Karpas-422 (cell line): ENCODE measurements at regions not wholly inside any gene's neighbourhood (a gene's known extent, or its start where the extent isn't known, plus 50 kb on each side); places are given as distances from the start of the nearest gene placed in this dataset.

Source experiments
- DNase-seq: peaks from one replicate; pipeline ENCODE4 v3.0.0-alpha.2; 2015
- H2AFZ ChIP-seq: fragments of 200-600 bp; sonication (generic); 2 replicates; pipeline ENCODE4 v1.6.1; 2014; ENCODE audit warnings: antibody characterized with exemption, low read length, mixed read lengths
- H3K27ac ChIP-seq: fragments of 200-600 bp; sonication (generic); 2 replicates; pipeline ENCODE4 v1.5.1; 2014; ENCODE audit warnings: mild to moderate bottlenecking, low read length, moderate library complexity
- H3K27me3 ChIP-seq: fragments of 200-600 bp; sonication (generic); 2 replicates; pipeline ENCODE4 v1.6.1; 2014; ENCODE audit warnings: low read length, mixed read lengths
- H3K36me3 ChIP-seq: fragments of 200-600 bp; sonication (generic); 2 replicates; pipeline ENCODE4 v1.6.1; 2014; ENCODE audit warnings: low read length, mixed read lengths; ENCODE audit not compliant: insufficient read depth
- H3K4me1 ChIP-seq: fragments of 200-600 bp; sonication (generic); 2 replicates; pipeline ENCODE4 v1.6.1; 2014; ENCODE audit warnings: mild to moderate bottlenecking, low read length, mixed read lengths
- H3K4me2 ChIP-seq: fragments of 200-600 bp; sonication (generic); 2 replicates; pipeline ENCODE4 v1.6.1; 2014; ENCODE audit warnings: low read length, low read depth, mild to moderate bottlenecking; ENCODE audit not compliant: poor library complexity, severe bottlenecking
- H3K4me3 ChIP-seq: fragments of 200-600 bp; sonication (generic); 2 replicates; pipeline ENCODE4 v1.5.1; 2014; ENCODE audit warnings: mild to moderate bottlenecking, antibody characterized with exemption, low read length, mixed read lengths
- H3K79me2 ChIP-seq: fragments of 200-600 bp; sonication (generic); 2 replicates; pipeline ENCODE4 v1.6.1; 2014; ENCODE audit warnings: mild to moderate bottlenecking, low read length, mixed read lengths
- H3K9ac ChIP-seq: fragments of 200-600 bp; sonication (generic); 2 replicates; pipeline ENCODE4 v1.6.0; 2014; ENCODE audit warnings: low read length
- H3K9me2 ChIP-seq: fragments of 200-600 bp; sonication (generic), shearing (Covaris generic); replicated peaks from 2 replicates; pipeline ENCODE4 v1.6.0; 2014; ENCODE audit warnings: mild to moderate bottlenecking, low read length, moderate library complexity; ENCODE audit not compliant: insufficient read depth
- H3K9me3 ChIP-seq: fragments of 300-700, 200-600 bp; sonication (generic); 2 replicates; pipeline ENCODE4 v1.6.1; 2014; ENCODE audit warnings: low read length, mixed read lengths
- H4K20me1 ChIP-seq: fragments of 200-600 bp; sonication (generic); 2 replicates; pipeline ENCODE4 v1.6.1; 2014; ENCODE audit warnings: mild to moderate bottlenecking, antibody characterized with exemption, low read length, low read depth; ENCODE audit not compliant: insufficient read depth

GRCh38 chr15:70187331-70187730, 89.6 kb upstream of the TLE3 start:
- H3K4me2 ChIP-seq: no peak overlapping the region
- no peak overlapping the region for H3K27ac ChIP-seq
- H3K4me1 ChIP-seq: peaks cover 39% of the 10 kb centered on the region
- no peaks in the 10 kb centered on the region for H3K27me3 ChIP-seq
- H3K79me2 ChIP-seq: no peaks in the 10 kb centered on the region
- H3K9me2 ChIP-seq: no peaks in the 10 kb centered on the region
- 0 out of 2 replicates have a peak, but pooled peaks cover 9% of the 10 kb centered on the region for H4K20me1 ChIP-seq
- H3K9ac ChIP-seq: no peak overlapping the region
- no peak overlapping the region for H3K4me3 ChIP-seq
- H3K9me3 ChIP-seq: no peaks in the 10 kb centered on the region
- no peak for DNase-seq
- no peaks in the 10 kb centered on the region for H3K36me3 ChIP-seq
- H2AFZ ChIP-seq: no peak overlapping the region

DNA sequence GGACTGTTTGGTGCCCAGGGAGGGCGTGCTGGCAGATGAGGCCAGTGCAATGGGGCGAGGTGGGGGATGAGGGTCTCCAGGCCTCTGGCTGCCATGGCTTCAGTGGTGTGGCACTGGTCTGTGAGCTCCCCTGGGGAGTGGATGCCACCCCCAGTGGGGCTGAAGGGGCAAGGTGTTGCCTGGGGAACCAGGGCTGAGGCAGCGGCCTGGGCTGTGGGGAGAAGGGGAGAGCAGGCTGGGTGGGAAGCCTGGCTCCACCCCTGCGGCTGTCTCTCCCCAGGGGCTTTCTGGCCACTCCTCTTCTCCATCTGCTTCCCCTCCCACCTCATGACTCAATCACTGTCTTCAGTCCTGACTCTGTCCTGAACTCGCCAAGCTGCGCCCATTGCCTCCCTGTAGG, 88.4 kb upstream of the TLE3 start:
- no peaks in the 10 kb centered on the region for H3K36me3 ChIP-seq
- no peak overlapping the region for H2AFZ ChIP-seq
- no peak overlapping the region for H3K9ac ChIP-seq
- no peaks in the 10 kb centered on the region for H3K9me3 ChIP-seq
- peak; percentile 64 for DNase-seq
- H3K4me1 ChIP-seq: peaks cover 50% of the 10 kb centered on the region
- H3K4me2 ChIP-seq: no peak overlapping the region
- H3K27ac ChIP-seq: no peak overlapping the region
- no peaks in the 10 kb centered on the region for H3K9me2 ChIP-seq
- H4K20me1 ChIP-seq: 0 out of 2 replicates have a peak, but pooled peaks cover 9% of the 10 kb centered on the region
- H3K4me3 ChIP-seq: no peak overlapping the region
- no peaks in the 10 kb centered on the region for H3K27me3 ChIP-seq
- no peaks in the 10 kb centered on the region for H3K79me2 ChIP-seq

DNA sequence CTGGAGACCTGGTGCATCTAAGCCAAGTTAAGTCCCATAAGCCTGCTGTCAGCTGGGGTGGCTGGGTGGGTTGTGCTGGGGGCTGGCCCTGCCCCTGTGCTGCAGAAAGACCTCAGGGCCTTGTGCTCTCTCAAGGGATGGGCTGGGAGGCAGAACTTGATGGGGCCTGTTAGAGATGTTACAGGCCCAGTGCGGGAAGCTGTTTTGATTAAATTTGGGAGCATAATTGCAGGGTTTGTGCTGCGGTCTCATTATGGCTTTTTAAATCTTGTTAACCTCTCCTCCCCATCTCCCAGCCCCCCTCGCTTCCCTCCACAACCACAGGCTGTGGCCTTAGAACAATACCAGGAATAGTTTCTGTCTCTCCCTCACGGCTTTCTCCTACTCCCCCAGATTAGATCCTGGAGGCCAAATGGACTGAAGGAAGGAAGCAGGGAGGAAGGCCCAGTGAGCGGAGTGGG, 87.6 kb upstream of the TLE3 start:
- Histone ChIP-seq H3K4me1 (peaks cover 56% of the 10 kb centered on the region), H3K27me3 (no peaks in the 10 kb centered on the region), H4K20me1 (0 out of 2 replicates have a peak, but pooled peaks cover 9% of the 10 kb centered on the region), H3K4me3 (no peak overlapping the region), H3K9me3 (no peaks in the 10 kb centered on the region), H3K4me2 (peak overlapping the region; percentile 27), H3K79me2 (no peaks in the 10 kb centered on the region), H3K27ac (no peak overlapping the region), H3K9me2 (no peaks in the 10 kb centered on the region), H2AFZ (no peak overlapping the region), H3K9ac (no peak overlapping the region), H3K36me3 (no peaks in the 10 kb centered on the region)
- DNase-seq: peak; percentile 57

DNA sequence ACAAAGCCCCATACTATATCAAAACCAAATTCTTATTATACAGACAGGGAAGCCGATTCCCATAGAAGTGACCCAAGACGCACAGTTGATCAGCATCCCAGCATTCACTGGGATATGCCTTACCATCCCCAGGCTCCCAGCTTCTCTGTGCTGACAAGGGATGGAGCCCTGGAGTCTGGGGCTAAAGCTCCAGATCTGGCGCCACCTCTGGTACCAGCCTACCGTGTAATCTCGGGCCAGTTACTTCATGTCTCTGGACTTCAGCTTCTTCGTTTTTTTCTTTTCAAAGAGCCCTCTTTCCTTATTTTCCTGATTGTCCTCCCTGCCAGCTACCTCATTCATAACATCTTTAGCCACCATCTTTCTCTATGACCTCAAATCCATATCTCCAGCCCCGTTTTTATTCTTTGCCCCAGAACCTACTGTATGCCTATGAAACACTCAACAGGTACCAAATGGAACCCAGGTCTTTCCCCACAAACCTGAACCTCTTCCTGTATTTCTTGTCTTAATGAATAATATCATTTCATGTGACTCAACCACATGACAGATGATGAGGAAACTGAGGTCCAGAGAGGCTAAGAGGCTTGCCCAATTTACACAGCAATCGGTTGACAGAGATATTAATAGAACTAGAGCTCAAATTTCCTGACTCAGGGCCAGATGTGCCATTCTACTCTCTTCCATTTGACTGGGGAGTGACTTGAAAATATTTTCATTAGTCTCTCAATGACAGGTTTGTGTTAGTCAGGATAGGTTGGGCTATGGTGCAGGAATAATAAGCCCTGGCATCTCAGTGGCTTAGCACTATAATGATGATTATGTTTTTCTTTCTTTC, 85.4 kb upstream of the TLE3 start:
- Histone ChIP-seq H2AFZ (no peak overlapping the region), H3K4me2 (peak overlapping the region; percentile 29), H3K27me3 (no peaks in the 10 kb centered on the region), H3K9ac (no peak overlapping the region), H4K20me1 (0 out of 2 replicates have a peak, but pooled peaks cover 9% of the 10 kb centered on the region), H3K4me1 (peaks cover 56% of the 10 kb centered on the region), H3K27ac (no peak overlapping the region), H3K9me3 (no peaks in the 10 kb centered on the region), H3K4me3 (no peak overlapping the region), H3K36me3 (no peaks in the 10 kb centered on the region), H3K9me2 (no peaks in the 10 kb centered on the region), H3K79me2 (no peaks in the 10 kb centered on the region)
- DNase-seq: peak; percentile 59

DNA sequence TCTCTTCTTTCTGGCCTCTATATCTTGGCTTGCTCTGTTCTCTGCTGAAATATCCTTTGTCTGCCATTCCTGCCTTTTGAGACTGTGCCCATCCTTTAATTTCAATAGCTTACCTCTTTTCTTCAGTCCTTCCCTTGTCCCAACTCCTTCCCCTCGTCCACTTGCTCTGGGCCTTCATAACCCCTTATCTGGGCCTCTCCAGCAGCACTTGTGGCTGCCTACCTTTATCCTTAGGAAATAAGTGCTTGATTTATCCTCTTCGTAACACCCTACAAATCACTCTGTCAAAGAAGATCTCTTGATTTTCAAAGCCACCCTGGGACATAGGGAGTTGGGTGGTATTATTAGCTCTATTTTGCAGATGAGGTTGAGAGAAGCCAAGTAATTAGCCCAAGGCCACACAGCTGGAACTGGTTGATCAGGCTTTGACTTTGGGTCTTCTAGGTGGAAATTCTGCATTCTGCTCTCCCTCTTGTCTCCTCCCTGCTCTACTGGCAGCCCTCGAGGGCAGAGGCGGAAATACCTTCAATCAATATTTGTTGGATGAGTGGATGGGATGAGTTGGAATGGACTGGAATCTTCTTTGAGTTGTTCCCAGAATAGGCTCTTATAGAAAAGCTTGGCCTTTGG, 84.0 kb upstream of the TLE3 start:
- no peak overlapping the region for H3K9ac ChIP-seq
- peak overlapping the region; percentile 35 for H3K4me2 ChIP-seq
- H3K79me2 ChIP-seq: no peaks in the 10 kb centered on the region
- peaks cover 56% of the 10 kb centered on the region for H3K4me1 ChIP-seq
- no peaks in the 10 kb centered on the region for H3K9me3 ChIP-seq
- DNase-seq: no peak
- no peaks in the 10 kb centered on the region for H3K36me3 ChIP-seq
- 0 out of 2 replicates have a peak, but pooled peaks cover 9% of the 10 kb centered on the region for H4K20me1 ChIP-seq
- H3K27ac ChIP-seq: no peak overlapping the region
- H3K4me3 ChIP-seq: no peak overlapping the region
- no peaks in the 10 kb centered on the region for H3K27me3 ChIP-seq
- H2AFZ ChIP-seq: no peak overlapping the region
- H3K9me2 ChIP-seq: no peaks in the 10 kb centered on the region

DNA sequence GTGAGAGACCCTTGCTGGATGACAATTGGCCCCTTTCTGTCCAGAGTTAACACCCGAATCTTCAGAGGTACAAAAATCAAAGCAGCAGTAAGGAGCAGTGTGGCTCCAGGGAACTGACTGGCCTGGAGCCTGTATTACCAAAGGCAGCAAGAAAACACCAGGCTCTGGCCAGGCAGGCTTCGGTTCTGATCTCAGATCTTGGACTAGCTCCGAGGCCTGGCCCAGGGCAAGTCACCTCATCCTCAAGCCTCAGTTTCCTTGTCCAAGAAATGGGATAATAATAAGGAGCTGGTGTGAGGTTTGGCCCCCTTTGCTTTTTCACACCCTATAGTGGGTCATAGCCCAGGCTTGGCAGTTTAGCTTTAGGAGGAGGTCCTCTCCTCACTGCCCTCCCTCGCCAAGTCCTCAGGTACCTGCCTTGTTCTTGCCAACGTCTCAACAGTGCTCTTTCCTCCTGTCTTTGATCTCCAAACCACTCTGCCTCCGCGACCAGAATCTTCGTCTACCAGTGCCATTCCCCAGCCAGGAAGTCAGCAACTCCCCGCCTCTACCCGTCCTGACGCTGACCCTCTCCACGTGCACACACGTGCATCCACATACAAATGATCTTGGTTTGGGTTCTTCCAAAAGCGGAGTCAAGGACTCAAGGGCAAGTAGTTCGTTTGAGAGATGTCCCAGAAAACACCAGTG, 82.6 kb upstream of the TLE3 start:
- Histone ChIP-seq H3K27me3 (no peaks in the 10 kb centered on the region), H3K4me3 (no peak overlapping the region)
- DNase-seq: no peak

GRCh38 chr15:70179309-70179892, 81.7 kb upstream of the TLE3 start:
- DNase-seq: no peak
- H2AFZ ChIP-seq: no peak overlapping the region

More for the DNA sequence above, 82.6 kb upstream of the TLE3 start:
- H3K4me2 ChIP-seq: no peak overlapping the region
- H3K36me3 ChIP-seq: no peaks in the 10 kb centered on the region
- no peaks in the 10 kb centered on the region for H3K9me2 ChIP-seq
- peaks cover 41% of the 10 kb centered on the region for H3K4me1 ChIP-seq
- no peak overlapping the region for H3K9ac ChIP-seq
- H3K9me3 ChIP-seq: no peaks in the 10 kb centered on the region
- no peak overlapping the region for H3K27ac ChIP-seq
- H3K79me2 ChIP-seq: no peaks in the 10 kb centered on the region
- H4K20me1 ChIP-seq: no peaks in the 10 kb centered on the region
- no peak overlapping the region for H2AFZ ChIP-seq

More at GRCh38 chr15:70179309-70179892, 81.7 kb upstream of the TLE3 start:
- Histone ChIP-seq H3K9ac (no peak overlapping the region), H4K20me1 (no peaks in the 10 kb centered on the region), H3K4me2 (no peak overlapping the region), H3K27ac (no peak overlapping the region), H3K9me3 (no peaks in the 10 kb centered on the region), H3K9me2 (no peaks in the 10 kb centered on the region), H3K27me3 (no peaks in the 10 kb centered on the region), H3K4me1 (peaks cover 35% of the 10 kb centered on the region), H3K79me2 (no peaks in the 10 kb centered on the region), H3K36me3 (no peaks in the 10 kb centered on the region), H3K4me3 (no peak overlapping the region)
